GM04503 (cell line): ENCODE measurements at regions not wholly inside any gene's neighbourhood (a gene's known extent, or its start where the extent isn't known, plus 50 kb on each side); places are given as distances from the start of the nearest gene placed in this dataset.
"Not testable (repeated sequence)": the region's sequence is repeated elsewhere in the genome, so short reads cannot be mapped to it uniquely, and the experiment has no call there.

ENCODE experiments used
- DNase-seq: peaks from one replicate; pipeline ENCODE4 v3.0.0-alpha.2; 2012; ENCODE audit warnings: low read depth

DNA sequence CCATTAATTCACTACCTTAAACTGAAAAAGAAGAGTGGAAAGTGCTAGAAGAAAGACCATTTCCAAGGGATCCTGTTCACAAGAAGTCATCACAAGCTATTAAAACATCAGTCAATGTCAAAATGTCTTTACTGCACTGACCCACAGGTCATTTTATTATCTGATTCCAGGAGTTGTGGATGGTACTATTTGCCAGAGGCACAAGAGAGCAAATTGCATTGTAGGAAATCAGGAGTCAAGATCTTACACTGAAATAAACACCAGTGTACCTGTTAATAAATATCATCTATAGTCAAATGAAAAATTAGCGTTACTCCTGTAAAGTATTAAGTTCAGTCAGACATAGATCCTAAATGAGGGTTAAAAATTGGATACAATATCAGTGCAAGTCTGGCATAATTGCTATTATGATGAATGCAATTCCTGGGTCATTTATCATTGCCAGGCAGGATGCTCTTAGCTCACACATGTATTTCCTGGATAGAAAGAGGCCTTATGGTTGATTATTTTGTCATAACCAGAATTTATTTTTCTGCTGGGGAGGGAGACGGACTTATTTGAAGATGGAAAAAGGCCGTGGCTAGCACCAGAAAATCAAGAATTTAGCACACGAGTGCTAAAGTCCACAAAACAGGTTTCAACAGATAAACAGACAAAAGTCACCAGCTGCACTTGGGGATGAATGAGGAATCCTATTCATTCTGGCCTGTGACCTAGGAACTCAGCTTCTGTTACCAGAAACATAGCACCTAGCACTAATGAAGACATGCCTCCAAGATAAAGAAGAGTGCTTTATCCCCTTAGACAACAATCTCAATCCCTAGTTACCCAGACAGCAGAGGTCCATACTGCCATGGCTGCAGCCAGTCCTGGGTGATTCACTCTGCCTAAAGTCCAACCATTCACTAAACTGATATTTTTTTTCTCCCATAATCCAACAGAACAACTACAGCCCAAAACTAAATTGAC, 683.1 kb upstream of the POM121L12 start:
- DNase-seq: no peak

DNA sequence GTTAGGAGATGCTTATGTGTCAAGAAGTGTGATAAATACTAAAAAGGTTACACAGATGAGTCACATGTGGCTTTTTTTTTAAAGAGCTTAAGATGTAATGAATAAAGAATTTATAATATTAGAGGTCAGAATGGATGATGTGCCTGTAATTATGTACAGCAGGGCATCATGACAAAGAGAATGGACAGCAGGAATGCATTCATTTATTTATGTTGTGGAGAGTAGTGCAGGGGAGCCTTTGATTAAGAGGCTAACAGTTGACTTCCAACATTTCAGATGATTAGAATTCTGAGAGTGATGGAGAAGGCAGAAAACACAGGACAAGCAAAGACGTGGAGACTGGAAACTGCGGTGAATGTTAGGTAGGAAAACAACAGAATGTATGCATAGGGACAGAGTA, 691.4 kb upstream of the POM121L12 start:
- no peak for DNase-seq

DNA sequence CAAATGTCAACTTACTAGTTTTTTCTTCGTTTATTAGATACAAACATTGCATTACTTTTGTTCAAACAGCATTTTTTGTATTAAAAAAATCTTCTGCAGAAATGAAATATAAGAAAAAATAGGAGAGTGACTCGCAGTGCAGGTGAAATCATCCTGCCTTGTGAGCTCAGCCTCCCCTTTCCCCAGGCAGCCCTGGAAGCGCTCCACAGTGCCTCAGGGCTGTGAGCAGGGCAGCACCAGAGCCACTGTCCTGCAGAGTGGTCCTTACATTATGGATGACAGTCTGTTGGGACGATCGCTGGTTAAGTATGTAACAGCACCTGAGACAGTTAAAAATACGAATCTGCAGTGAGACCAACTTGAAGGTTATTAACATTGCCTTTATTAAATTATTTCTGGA, 695.4 kb upstream of the POM121L12 start:
- DNase-seq: no peak

DNA sequence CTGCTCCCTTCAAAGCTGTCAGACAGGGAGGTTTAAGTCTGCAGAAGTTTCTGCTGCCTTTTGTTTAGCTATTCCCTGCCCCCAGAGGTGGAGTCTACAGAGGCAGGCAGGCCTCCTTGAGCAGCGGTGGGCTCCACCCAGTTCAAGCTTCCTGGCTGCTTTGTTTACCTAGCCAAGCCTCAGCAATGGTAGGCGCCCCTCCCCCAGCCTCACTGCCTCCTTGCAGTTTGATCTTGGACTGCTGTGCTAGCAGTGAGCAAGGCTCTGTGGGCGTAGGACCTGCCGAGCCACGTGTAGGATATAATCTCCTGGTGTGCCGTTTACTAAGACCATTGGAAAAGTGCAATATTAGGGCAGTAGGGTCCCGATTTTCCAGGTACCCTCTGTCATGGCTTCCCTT, 707.1 kb upstream of the POM121L12 start:
- DNase-seq: not testable (repeated sequence)

DNA sequence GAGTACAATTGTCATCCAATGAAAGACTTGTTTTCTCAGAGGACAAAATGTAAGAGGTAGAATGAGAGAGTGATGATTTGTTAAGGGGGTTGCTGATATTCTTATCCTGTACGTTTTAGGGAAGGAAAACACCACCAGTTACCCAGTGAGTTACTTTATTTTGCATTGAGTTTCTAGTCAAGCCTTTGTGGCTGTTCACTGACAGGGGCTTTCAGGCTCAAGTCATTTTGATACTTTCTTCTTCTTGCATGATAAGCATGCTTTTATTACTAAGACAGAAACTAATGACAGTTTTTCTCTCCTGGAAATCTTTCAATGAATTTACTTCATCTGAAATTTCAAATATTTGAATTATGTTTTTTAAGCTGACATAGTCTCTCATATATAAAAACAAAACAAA, 710.2 kb upstream of the POM121L12 start:
- no peak for DNase-seq

DNA sequence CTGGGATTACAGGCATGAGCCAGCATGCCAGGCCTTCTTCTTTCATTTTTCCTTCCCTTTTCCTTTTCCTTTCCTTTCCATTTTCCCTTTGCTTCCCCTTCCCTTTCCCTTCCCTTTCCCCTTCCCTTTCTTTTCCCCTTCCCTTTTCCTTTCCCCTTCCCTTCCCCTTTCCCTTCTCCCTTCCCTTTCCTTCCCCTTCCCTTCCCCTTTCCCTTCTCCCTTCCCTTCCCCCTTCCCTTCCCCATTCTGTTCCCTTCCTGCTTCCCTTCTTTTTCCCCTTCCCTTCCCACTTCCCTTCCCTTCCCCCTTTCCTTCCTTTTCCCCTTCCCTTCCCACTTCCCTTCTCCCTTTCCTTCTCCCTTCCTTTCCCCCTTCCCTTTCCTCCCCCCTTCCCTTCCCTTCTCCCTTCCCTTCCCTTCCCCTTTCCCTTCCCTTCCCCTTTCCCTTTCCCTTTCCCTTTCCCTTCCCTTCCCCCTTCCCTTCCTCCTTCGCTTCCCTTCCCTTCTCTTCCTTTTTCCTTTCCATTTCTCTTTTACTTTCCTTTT, 712.2 kb upstream of the POM121L12 start:
- DNase-seq: no peak

DNA sequence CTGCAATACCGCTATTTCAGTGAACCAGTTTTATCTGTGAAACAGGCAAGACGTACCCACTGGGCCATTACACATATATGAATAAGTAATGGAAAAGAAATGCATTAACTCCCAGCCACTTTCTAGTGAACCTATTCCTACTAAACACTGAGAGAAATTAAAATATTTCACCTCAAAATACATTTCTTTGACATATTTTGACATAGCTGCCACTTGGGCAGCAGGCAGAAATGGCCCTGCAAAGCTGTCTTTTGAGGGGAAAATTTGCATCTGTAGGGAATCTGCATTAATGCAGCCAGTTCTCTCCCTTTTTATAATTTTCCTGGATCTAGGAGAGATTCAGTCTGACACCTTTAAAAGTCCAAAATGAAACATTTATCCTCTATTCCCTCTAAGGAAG, 714.8 kb upstream of the POM121L12 start:
- no peak for DNase-seq

DNA sequence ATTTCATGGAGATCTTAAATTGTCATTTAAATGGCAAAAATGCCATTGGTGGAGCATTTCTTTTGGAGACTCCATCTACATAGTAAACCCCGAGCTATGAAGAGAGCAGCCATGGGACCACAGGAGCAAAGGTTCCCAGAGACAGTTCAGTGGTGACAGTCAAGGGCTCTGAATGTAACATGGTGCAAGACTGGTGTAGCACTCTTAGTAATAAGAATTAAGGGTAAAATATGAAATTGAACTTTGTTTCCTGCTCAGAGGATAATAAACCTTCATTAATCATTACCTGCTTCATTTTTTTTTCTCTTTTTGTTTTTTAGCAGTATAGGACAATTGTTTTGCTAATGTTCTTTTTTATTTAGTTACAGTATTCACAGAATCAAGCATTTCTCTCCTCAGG, 717.5 kb upstream of the POM121L12 start:
- DNase-seq: no peak

DNA sequence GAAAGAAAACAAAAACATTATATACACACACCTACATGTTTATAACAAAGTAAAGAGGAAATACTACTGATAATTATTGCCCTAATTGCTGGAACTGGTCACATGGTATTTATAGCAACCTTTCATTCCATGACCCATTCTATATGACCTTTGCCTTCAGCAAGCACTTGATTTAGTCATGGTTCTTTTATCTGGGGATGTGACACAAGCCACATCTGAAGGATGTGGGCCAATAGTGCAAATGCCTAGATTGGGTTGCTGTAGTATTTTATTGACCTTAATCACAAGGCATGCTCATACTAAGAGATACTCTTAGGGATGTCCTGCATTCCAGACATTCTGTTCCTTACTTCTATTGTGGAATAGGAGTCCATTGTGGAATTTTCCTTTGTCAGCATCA, 723.5 kb upstream of the POM121L12 start:
- DNase-seq: no peak

DNA sequence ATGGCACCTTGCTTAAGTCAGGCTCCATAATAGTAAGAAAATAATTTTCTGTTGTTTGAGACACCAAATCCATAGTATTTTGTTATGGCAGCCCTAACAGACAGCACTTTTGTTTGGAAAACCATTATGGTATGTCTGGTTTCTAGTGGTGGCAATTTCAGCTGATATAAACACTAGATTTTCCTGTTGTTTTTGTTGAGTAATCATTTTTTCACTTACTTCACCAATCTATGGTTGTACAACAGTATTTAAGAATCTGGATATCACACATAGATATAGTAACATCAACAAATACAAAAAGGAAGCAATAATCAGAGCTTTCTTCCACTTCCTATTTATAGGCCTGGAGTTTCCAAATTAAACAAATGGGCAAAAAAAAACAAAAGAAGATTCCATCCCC, 725.8 kb upstream of the POM121L12 start:
- DNase-seq: no peak

DNA sequence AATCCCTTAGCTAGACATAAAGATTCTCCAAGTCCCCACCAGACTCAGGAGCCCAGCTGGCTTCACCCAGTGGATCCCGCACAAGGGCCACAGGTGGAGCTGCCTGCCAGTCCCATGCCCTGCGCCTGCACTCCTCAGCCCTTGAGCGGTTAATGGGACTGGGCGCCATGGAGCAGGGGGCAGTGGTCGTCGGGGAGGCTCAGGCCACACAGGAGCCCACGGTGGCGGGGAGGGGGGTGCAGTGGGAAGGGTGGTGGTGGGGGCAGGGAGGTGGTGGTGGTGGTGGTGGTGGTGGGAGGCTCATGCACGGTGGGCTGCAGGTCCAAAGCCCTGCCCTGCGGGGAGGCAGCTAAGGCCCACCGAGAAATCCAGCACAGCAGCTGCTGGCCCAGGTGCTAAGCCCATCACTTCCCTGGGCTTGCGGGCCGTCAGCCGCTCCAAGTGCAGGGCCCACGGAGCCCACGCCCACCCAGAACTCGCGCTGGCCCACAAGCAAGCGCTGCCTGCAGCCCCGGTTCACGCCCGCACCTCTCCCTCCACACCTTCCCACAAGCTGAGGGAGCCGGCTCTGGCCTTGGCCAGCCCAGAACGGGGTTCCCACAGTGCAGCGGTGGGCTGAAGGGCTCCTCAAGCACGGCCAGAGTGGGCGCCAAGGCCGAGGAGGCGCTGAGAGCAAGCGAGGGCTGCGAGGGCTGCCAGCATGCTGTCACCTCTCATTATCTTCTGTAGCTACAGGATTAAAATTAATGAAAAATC, 732.5 kb upstream of the POM121L12 start:
- no peak for DNase-seq

DNA sequence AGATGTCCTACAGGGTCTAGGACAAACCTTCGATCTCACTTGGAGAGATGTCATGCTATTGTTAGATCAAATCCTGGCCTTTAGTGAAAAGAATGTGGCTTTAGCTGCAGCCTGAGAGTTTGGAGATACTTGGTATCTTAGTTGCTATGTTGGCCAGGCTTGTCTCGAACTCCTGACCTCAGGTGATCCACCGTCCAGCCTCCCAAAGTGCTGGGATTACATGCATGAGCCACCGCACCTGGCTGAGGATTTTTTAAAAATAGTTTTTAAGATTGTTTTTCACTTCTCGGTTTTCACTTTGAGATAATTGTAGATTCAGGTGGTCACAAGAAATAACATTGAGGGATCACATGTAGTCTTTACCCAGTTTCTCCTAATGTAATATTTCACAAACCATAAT, 738.3 kb upstream of the POM121L12 start:
- DNase-seq: no peak

DNA sequence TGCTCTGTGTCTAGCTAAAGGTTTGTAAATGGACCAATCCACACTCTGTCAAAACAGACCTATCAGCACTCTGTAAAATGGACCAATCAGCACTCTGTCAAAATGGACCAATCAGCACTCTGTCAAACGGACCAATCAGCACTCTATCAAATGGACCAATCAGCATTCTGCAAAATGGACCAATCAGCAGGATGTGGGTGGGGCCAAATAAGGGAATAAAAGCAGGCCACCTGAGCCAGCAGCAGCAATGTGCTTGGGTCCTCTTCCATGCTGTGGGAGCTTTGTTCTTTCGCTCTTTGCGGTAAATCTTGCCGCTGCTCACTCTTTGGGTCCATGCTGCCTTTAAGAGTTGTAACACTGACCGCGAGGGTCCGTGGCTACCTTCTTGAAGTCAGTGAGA, 740.5 kb upstream of the POM121L12 start:
- DNase-seq: no peak

DNA sequence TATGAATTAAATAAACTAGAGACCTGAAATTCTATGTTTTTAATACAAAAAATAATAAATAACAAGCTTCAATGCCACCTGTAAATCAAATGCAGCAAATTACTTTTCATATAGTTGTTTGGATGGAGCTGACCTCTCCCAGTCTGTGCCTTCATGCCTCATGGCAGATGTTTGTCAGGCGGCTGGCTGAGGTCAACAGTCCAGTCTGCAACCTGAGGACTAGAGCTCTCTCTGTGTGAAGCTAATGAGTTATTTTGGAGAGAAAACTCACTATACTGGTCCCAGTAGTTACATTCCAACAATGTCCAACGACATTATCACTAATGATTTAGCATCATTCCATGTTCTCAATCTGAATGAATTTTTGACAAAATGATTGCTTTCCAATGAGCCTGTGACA, 746.2 kb upstream of the POM121L12 start:
- no peak for DNase-seq

DNA sequence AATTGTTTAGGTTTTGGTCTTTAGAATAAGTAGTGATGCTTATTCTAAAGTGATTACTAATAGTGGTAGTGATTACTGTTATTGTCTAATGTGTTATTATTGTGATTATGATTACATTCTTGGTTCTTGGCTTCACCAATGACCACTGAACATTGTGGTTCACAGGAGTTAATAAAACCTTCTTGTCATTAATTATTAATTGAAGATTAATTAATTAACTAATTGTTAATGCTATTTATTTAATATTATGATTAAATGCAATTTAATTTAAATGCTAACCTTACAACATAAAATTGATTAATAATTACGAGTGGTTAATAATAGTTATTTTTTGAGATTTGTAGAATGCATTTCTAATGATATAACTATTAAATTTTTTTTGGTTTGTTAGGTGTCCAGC, 747.7 kb upstream of the POM121L12 start:
- DNase-seq: no peak

DNA sequence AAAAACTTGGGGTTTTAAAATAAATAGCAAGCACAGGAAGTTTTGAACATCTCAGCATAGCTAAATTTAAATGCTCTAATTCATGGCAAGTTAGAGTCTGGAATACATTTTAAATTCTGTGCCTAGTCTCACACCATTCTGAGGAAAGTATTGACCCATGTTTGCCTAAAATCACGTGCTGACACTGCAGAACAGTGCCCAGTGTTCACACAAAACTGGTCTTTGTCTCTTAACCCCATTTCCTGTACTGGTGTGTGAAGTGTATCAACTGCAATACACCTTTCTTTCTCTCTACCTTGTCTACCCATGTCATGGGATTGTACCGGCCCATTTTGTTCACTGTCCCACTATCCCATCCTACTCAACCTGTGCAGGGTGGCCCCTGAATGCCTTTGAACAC, 749.7 kb upstream of the POM121L12 start:
- DNase-seq: no peak

DNA sequence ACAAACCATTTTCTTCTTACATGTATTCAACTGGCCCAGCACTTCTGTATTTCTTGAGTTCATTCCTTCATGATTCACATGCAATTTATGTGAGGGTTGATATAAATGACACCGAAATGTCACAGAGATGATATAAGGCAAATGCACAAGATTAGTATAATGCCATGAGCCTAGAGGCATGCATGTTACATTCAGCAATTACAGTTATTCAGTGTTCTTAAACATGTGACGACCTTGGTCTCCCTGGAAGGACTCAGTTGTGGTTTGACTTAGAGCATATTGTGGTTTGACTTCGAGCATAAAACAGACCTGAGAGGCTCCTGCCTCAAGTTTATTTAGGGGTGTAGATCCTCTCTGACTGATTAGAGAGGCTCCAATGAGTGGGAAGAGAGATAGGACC, 752.1 kb upstream of the POM121L12 start:
- DNase-seq: no peak

DNA sequence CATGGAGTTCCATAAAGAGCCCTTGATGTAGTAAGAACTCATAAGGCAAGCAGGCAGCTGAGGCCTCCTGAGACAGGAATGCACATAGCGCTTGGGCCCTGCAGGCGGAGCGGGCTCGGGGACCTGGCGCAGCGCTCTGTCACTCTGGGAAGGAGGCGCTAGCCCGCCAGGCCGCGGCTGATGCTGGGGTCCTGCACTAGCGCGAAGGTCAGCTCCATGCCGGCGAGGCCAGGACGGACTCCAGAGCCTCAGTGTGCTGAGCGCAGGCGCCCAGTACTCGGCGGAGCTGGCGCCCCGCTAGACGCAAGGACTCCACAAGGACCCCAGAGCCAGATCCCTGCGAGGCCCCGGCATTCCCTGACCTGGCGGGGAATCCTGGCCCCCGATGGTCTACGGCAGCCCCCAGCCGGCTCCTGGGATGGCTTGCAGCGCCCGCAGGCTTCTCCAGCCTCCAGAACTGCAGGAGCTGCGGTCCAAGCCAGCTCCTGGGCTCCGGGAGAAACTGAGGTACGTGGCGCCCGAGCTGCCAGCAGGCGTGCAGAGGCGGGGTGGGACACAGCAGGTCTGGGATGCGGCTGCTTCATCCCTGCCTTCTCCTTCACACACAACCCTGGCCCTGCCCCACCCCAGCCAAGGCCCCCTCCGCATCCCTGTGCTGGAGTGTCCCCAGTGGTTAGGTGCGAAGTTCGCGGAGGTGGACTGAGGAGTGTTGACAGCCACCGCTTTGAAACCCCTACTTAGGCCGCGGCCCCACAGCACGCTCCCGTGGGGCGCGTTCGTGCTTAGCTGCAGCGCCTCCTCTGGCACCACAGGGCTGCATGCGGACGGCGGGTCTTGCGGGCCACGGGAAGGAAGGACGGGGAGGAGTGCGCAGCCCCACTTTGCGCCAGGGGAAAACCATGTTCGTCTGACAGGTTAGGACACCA, 761.5 kb upstream of the POM121L12 start:
- no peak for DNase-seq

DNA sequence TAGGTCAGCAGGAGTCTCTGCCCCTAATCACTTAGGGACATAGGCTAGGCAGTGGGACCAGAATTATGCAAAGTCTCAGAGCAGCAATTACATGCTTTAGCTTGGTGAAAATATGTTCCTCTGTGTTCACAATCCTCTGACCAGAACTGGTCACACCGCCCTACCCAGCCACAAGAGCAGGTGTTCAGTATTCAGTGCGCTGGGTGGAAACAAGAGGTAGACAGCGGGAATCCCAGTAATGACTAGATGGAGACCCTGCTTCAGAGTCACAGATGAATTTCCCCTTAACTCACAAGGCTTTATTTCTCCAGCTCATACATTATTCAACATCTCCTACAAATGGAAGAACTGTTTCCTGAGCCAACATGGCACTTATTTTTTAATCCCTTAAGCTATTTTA, 763.7 kb upstream of the POM121L12 start:
- no peak for DNase-seq

DNA sequence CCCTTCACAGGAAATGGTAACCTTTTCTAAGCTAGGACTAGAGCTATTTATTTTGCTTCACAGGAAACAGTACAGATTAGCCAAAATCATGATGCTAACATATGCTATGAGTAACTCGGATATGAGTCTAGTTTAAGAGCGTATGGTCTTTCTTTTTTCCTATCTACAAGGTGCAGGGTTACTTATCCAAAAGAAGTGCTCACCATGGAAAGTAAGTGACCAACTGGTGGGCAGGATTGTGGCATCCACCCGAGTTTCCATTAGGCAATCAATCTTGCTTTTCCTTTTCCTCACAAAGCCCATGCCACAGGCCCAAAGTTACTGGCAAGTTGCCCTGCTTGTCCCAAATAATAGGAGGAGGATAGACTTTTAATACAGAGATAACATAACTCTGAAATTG, 765.1 kb upstream of the POM121L12 start:
- no peak for DNase-seq

DNA sequence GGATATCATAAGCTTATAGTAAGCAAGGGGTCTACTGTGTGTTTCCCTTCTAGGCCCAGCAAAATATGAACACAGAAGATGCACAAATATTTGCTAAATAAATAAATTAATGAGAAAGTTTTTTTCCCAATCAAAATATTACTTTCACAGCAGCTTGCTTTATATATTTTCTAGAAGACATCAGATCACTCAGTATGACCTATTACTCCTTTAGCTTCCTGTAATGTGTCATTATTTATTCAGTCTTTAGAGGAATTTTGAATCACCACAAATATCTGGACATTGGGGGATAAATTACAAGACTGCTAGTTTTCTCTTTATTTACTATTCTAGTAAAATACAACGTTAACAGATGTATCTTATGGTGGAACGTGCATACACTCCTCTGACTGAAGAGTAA, 765.8 kb upstream of the POM121L12 start:
- no peak for DNase-seq

DNA sequence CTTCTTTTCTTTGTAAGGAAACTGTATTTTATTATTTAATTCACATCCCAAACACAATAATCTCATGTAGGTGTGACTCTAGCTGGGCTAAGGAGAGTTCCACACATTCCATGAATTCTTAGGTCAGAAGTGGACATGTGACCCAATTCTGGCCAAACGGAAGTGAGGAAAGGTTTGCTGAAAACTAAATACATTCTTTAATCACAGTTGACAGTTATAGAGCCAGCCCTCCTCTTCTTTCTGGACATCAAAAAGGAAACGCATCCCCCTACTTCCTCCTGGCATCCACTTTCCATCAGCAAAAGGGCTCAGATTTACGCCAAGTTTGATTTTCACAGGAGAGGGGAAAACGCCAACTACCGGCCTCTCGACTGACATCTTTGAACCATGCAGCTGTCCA, 774.4 kb upstream of the POM121L12 start:
- no peak for DNase-seq
